IMR-90 (cell line): ENCODE measurements at regions not wholly inside any gene's neighbourhood (a gene's known extent, or its start where the extent isn't known, plus 50 kb on each side); places are given as distances from the start of the nearest gene placed in this dataset.

Experiments
- ATAC-seq: fragments of 200-7000 bp; cut with Tn5 transposase; 2 replicates; pipeline ENCODE4 v1.9.1; 2020; ENCODE audit warnings: low read depth, mild to moderate bottlenecking, moderate library complexity
- BruUV-seq: library from RNA; stranded (reverse); fragments of 400-500 nt; replicated peaks from 2 replicates; lab custom pipeline; 2021; lab: Mats Ljungman, UMichigan
- CTCF ChIA-PET: fragments of 300-600 bp; formaldehyde crosslinking; extraction: SDS; loops from one replicate; lab custom pipeline; 2021; ENCODE audit warnings: antibody characterized with exemption; lab: Yijun Ruan, JAX
- POLR2A ChIA-PET: fragments of 300-600 bp; sonication (Branson Sonifier 250); formaldehyde crosslinking; loops from one replicate; lab custom pipeline; 2022; ENCODE audit warnings: antibody characterized with exemption; ENCODE audit not compliant: unreplicated experiment; lab: Charles Lee
- DNase-seq: peaks from one replicate; pipeline ENCODE4 v3.0.0; 2013
- H2AFZ ChIP-seq: replicated peaks from 2 replicates; pipeline ENCODE3; 2013; ENCODE audit warnings: low read length, mild to moderate bottlenecking; ENCODE audit not compliant: poor library complexity
- H2AK5ac ChIP-seq: 2 replicates; pipeline ENCODE4 v1.6.1; 2013; ENCODE audit warnings: low read depth, low read length, inconsistent platforms
- H2AK9ac ChIP-seq: replicated peaks from 2 replicates; pipeline ENCODE3; 2013; ENCODE audit warnings: mild to moderate bottlenecking, low read depth, low read length, moderate library complexity; ENCODE audit not compliant: poor library complexity
- H2BK120ac ChIP-seq: 2 replicates; pipeline ENCODE4 v1.6.1; 2013; ENCODE audit warnings: low read depth, low read length, inconsistent platforms
- H2BK15ac ChIP-seq: 3 replicates; pipeline ENCODE4 v1.6.1; 2013; ENCODE audit warnings: low read depth, low read length, inconsistent platforms
- H2BK20ac ChIP-seq: 2 replicates; pipeline ENCODE4 v1.6.1; 2013; ENCODE audit warnings: low read depth, mild to moderate bottlenecking, inconsistent platforms, low read length, moderate library complexity
- H2BK5ac ChIP-seq: 2 replicates; pipeline ENCODE4 v1.6.1; 2013; ENCODE audit warnings: mild to moderate bottlenecking, low read depth, low read length, inconsistent platforms; ENCODE audit not compliant: poor library complexity, severe bottlenecking
- H3K14ac ChIP-seq: replicated peaks from 2 replicates; pipeline ENCODE4 v1.6.1; 2013; ENCODE audit warnings: low read depth, low read length, inconsistent platforms
- H3K18ac ChIP-seq: 2 replicates; pipeline ENCODE4 v1.6.1; 2013; ENCODE audit warnings: low read depth, low read length, control low read depth
- H3K23ac ChIP-seq: 2 replicates; pipeline ENCODE4 v1.6.1; 2013; ENCODE audit warnings: low read depth, low read length, inconsistent platforms
- H3K27ac ChIP-seq: 2 replicates; pipeline ENCODE4 v1.5.1; 2013; ENCODE audit warnings: mild to moderate bottlenecking, control low read depth, low read length; ENCODE audit not compliant: insufficient read depth
- H3K27me3 ChIP-seq: 2 replicates; pipeline ENCODE4 v1.6.1; 2013; ENCODE audit warnings: low read length; ENCODE audit not compliant: control insufficient read depth, insufficient read depth
- H3K36me3 ChIP-seq: 2 replicates; pipeline ENCODE4 v1.6.1; 2013; ENCODE audit warnings: low read length, mixed read lengths; ENCODE audit not compliant: control insufficient read depth, insufficient read depth
- H3K4ac ChIP-seq: 2 replicates; pipeline ENCODE4 v1.6.1; 2013; ENCODE audit warnings: low read depth, low read length, inconsistent platforms
- H3K4me1 ChIP-seq: 2 replicates; pipeline ENCODE4 v1.6.1; 2013; ENCODE audit warnings: low read length, mixed read lengths; ENCODE audit not compliant: control insufficient read depth, insufficient read depth
- H3K4me2 ChIP-seq: 2 replicates; pipeline ENCODE4 v1.6.1; 2013; ENCODE audit warnings: low read depth, mild to moderate bottlenecking, control low read depth, low read length, moderate library complexity
- H3K4me3 ChIP-seq: 2 replicates; pipeline ENCODE4 v1.5.1; 2013; ENCODE audit warnings: low read depth, mild to moderate bottlenecking, control low read depth, low read length, moderate library complexity; ENCODE audit not compliant: insufficient read depth
- H3K56ac ChIP-seq: 2 replicates; pipeline ENCODE4 v1.6.1; 2013; ENCODE audit warnings: low read length, inconsistent platforms; ENCODE audit not compliant: insufficient read depth; ENCODE audit errors: extremely low read depth
- H3K79me1 ChIP-seq, 2 experiments: 2 replicates each; pipeline ENCODE4 v1.6.1; 2013; ENCODE audit warnings: low read length in 2 of 2, inconsistent platforms in 1 of 2, low read depth in 1 of 2
- H3K9ac ChIP-seq: 2 replicates; pipeline ENCODE4 v1.6.1; 2013; ENCODE audit warnings: low read depth, low read length, control low read depth
- H3K9me1 ChIP-seq: 2 replicates; pipeline ENCODE4 v1.6.1; 2013; ENCODE audit warnings: low read length, inconsistent platforms; ENCODE audit not compliant: insufficient read depth
- H3K9me3 ChIP-seq: 2 replicates; pipeline ENCODE4 v1.6.1; 2013; ENCODE audit warnings: low read length; ENCODE audit not compliant: control insufficient read depth, insufficient read depth
- H4K20me1 ChIP-seq: 2 replicates; pipeline ENCODE4 v1.6.1; 2013; ENCODE audit warnings: low read length, inconsistent platforms; ENCODE audit not compliant: insufficient read depth
- H4K5ac ChIP-seq: 2 replicates; pipeline ENCODE4 v1.6.1; 2013; ENCODE audit warnings: mild to moderate bottlenecking, low read depth, low read length, control low read depth
- H4K8ac ChIP-seq, 2 experiments: 2 replicates each; pipeline ENCODE4 v1.6.1; 2013; ENCODE audit warnings: low read depth in 2 of 2, low read length in 2 of 2, control low read depth in 1 of 2, inconsistent platforms in 1 of 2
- H4K91ac ChIP-seq: 2 replicates; pipeline ENCODE4 v1.6.1; 2013; ENCODE audit warnings: low read depth, low read length, inconsistent platforms; ENCODE audit not compliant: insufficient read depth
- MAZ ChIP-seq: IDR thresholded peaks from 2 replicates; pipeline ENCODE4 v1.6.1; 2012; ENCODE audit warnings: low read depth, mild to moderate bottlenecking, low read length, improper control_type of control experiment, moderate library complexity, borderline replicate concordance
- MXI1 ChIP-seq: IDR thresholded peaks from 2 replicates; pipeline ENCODE4 v1.6.1; 2012; ENCODE audit warnings: low read depth, mild to moderate bottlenecking, low read length, moderate library complexity, borderline replicate concordance
- RAD21 ChIP-seq: IDR thresholded peaks from 2 replicates; pipeline ENCODE4 v1.6.1; 2012; ENCODE audit warnings: low read length, improper control_type of control experiment
- RFX5 ChIP-seq: IDR thresholded peaks from 2 replicates; pipeline ENCODE4 v1.8.0; 2012; ENCODE audit warnings: low read depth, mild to moderate bottlenecking, low read length, moderate library complexity
- WGBS, 2 experiments: methylation state at CpG; one replicate each; pipeline versions ENCODE4 v1.1.5 to v1.1.7; 2013; ENCODE audit warnings: missing lambda C conversion rate in 2 of 2; ENCODE audit not compliant: insufficient read length in 1 of 2; ENCODE audit errors: extremely low coverage in 2 of 2; 5-methylcytosine and 5-hydroxymethylcytosine counted together
- dilution Hi-C: fragments of 300-500 bp; cut with HindIII; formaldehyde crosslinking; loops from one replicate; pipeline ENCODE4 v1.14.3; 2018; ENCODE audit warnings: low sequenced_read_pairs; ENCODE audit not compliant: unreplicated experiment
- in situ Hi-C: fragments of 300-500 bp; cut with MboI; formaldehyde crosslinking; loops from 3 replicates; pipeline ENCODE4 v1.14.3; 2019; ENCODE audit warnings: low sequenced_read_pairs, inconsistent platforms, mixed read lengths
- intact Hi-C: fragments of 100-400 bp; cut with micrococcal nuclease; formaldehyde crosslinking; loops from 2 replicates; pipeline ENCODE4 v1.10.0; 2022
- TF ChIP-seq, protein P1 (sequence below): fragments of 150-350 bp; IDR thresholded peaks from 2 replicates; pipeline ENCODE4 v1.6.1; 2017; ENCODE audit warnings: mild to moderate bottlenecking, antibody characterized with exemption, low read length, low read depth

GRCh38 chr2:143957321-143957720 is 562.6 kb downstream of the ZEB2 start:
- no TSS peak for BruUV-seq
- Histone ChIP-seq H3K4me2 (no peak overlapping the region), H3K9me1 (peaks cover 4% of the 10 kb centered on the region; the same call in 1 of the 2 replicates), H3K9me3 (no peaks in the 10 kb centered on the region), H3K23ac (no peak overlapping the region), H3K27ac (no peak overlapping the region), H3K9ac (no peak overlapping the region), H2BK20ac (0 out of 2 replicates have a peak overlapping the region, but pooled peaks have one; percentile 62), H3K4ac (no peak overlapping the region), H2BK15ac (no peak overlapping the region), H3K4me3 (no peak overlapping the region), H4K20me1 (no peaks in the 10 kb centered on the region), H3K27me3 (no peaks in the 10 kb centered on the region), H2AK9ac (no peak overlapping the region), H4K5ac (no peak overlapping the region), H2AK5ac (no peak overlapping the region), H3K14ac (no peak overlapping the region), H4K91ac (no peak overlapping the region), H3K79me1 (no peaks in the 10 kb centered on the region), H4K8ac (no peak overlapping the region), H2AFZ (no peak overlapping the region), H2BK120ac (no peak overlapping the region), H3K18ac (no peak overlapping the region), H3K36me3 (no peaks in the 10 kb centered on the region), H3K56ac (no peak overlapping the region), H2BK5ac (no peak overlapping the region), H3K4me1 (peaks cover 4% of the 10 kb centered on the region)
- dilution Hi-C loops = no loop called here
- DNase-seq (no peak), ATAC-seq (no peak)
- ChIA-PET POLR2A (no interaction called here), CTCF (no interaction called here)
- in situ Hi-C loops = no loop called here
- no CpG with 5 or more reads among the region's 5 CpGs for WGBS, 2 experiments
- TF ChIP-seq RFX5 = no peak
- TF ChIP-seq RAD21 = no peak
- TF ChIP-seq, protein P1, sequence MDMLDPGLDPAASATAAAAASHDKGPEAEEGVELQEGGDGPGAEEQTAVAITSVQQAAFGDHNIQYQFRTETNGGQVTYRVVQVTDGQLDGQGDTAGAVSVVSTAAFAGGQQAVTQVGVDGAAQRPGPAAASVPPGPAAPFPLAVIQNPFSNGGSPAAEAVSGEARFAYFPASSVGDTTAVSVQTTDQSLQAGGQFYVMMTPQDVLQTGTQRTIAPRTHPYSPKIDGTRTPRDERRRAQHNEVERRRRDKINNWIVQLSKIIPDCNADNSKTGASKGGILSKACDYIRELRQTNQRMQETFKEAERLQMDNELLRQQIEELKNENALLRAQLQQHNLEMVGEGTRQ = no peak
- no peak for TF ChIP-seq MAZ
- no peak for TF ChIP-seq MXI1
- intact Hi-C loops = no loop called here
